ENCODE measurements at regions not wholly inside any gene's neighbourhood (a gene's known extent, or its start where the extent isn't known, plus 50 kb on each side); places are given as distances from the start of the nearest gene placed in this dataset.
"Not testable (repeated sequence)": the region's sequence is repeated elsewhere in the genome, so short reads cannot be mapped to it uniquely, and the experiment has no call there.

- no peak for TF ChIP-seq POLR2A (IDR thresholded peaks at IDR 0.05; ENCODE audit: low read depth)
- TF ChIP-seq CTCF (IDR thresholded peaks at IDR 0.05): no peak
- TF ChIP-seq POLR2AphosphoS5 (IDR thresholded peaks at IDR 0.05): no peak
- H3K27ac ChIP-seq (replicated peaks in 1 of 4): no peak overlapping the region
- intact Hi-C loops (cut with DNase I): no loop called here
- no peak overlapping the region for H3K4me3 ChIP-seq
- DNase-seq (ENCODE audit: extremely low spot score): no peak
- H3K27me3 ChIP-seq: no peaks in the 10 kb centered on the region
- no peaks in the 10 kb centered on the region for H3K9me3 ChIP-seq
- no peaks in the 10 kb centered on the region for H3K4me1 ChIP-seq
- no peaks in the 10 kb centered on the region for H3K36me3 ChIP-seq
- WGBS: 97% methylated on average over 5 of the region's 5 CpGs
Measured at GRCh38 chr7:73931502-73931901, 70.5 kb downstream of the TMEM270 start.

GRCh38 chr7:73932364-73932763 lies 71.4 kb downstream of the TMEM270 start:
- no peaks in the 10 kb centered on the region for H3K36me3 ChIP-seq
- H3K27me3 ChIP-seq: no peaks in the 10 kb centered on the region
- no peak for TF ChIP-seq POLR2A (IDR thresholded peaks at IDR 0.05; ENCODE audit: low read depth)
- no peak for TF ChIP-seq EP300 (IDR thresholded peaks at IDR 0.05)
- no peak for TF ChIP-seq CTCF (IDR thresholded peaks at IDR 0.05)
- no peak for TF ChIP-seq POLR2AphosphoS5 (IDR thresholded peaks at IDR 0.05)
- DNase-seq (ENCODE audit: extremely low spot score): no peak
- no peak overlapping the region for H3K4me3 ChIP-seq
- intact Hi-C loops (cut with DNase I): no loop called here
- H3K9me3 ChIP-seq: no peaks in the 10 kb centered on the region
- H3K27ac ChIP-seq (replicated peaks in 1 of 4): no peak overlapping the region
- WGBS: 90% methylated on average over 4 of the region's 4 CpGs
- no peaks in the 10 kb centered on the region for H3K4me1 ChIP-seq

GRCh38 chr7:73933091-73933490 lies 72.1 kb downstream of the TMEM270 start:
- H3K27me3 ChIP-seq: no peaks in the 10 kb centered on the region
- no peak for DNase-seq (ENCODE audit: extremely low spot score)
- TF ChIP-seq EP300 (IDR thresholded peaks at IDR 0.05) (no peak), POLR2A (IDR thresholded peaks at IDR 0.05; ENCODE audit: low read depth) (no peak), POLR2AphosphoS5 (IDR thresholded peaks at IDR 0.05) (no peak), CTCF (IDR thresholded peaks at IDR 0.05) (no peak)
- H3K4me1 ChIP-seq: no peaks in the 10 kb centered on the region
- 100% methylated on average over 2 of the region's 2 CpGs for WGBS
- H3K27ac ChIP-seq (replicated peaks in 1 of 4): no peak overlapping the region
- H3K4me3 ChIP-seq: no peak overlapping the region
- no peaks in the 10 kb centered on the region for H3K36me3 ChIP-seq
- intact Hi-C loops (cut with DNase I): no loop called here
- no peaks in the 10 kb centered on the region for H3K9me3 ChIP-seq

GRCh38 chr7:73936967-73937366 lies 76.0 kb downstream of the TMEM270 start:
- Histone ChIP-seq H3K27ac (replicated peaks in 1 of 4) (no peak overlapping the region), H3K4me3 (no peak overlapping the region), H3K4me1 (peaks cover 0 to 7% (median 4%) of the 10 kb centered on the region in 4 donors), H3K27me3 (no peaks in the 10 kb centered on the region), H3K36me3 (no peaks in the 10 kb centered on the region), H3K9me3 (peaks cover 0 to 3% (median 0%) of the 10 kb centered on the region in 4 donors)
- intact Hi-C loops (cut with DNase I): no loop called here
- no peak for TF ChIP-seq EP300 (IDR thresholded peaks at IDR 0.05)
- DNase-seq (ENCODE audit: extremely low spot score): no peak
- WGBS: 59% methylated on average over 4 of the region's 4 CpGs

GRCh38 chr7:73937650-73938049 lies 76.7 kb downstream of the TMEM270 start:
- H3K4me3 ChIP-seq; intact Hi-C loops (cut with DNase I); H3K27me3 ChIP-seq; H3K36me3 ChIP-seq; H3K9me3 ChIP-seq; DNase-seq (ENCODE audit: extremely low spot score); H3K27ac ChIP-seq (replicated peaks in 1 of 4): not testable (repeated sequence)
- H3K4me1 ChIP-seq: peaks cover 0 to 12% (median 10%) of the 10 kb centered on the region in 4 donors
- 84% methylated on average over 5 of the region's 5 CpGs for WGBS

GRCh38 chr7:73939528-73939927 lies 78.6 kb downstream of the TMEM270 start:
- Histone ChIP-seq H3K36me3 (no peaks in the 10 kb centered on the region), H3K4me1 (peaks cover 0 to 12% (median 10%) of the 10 kb centered on the region in 4 donors), H3K9me3 (peaks cover 0 to 3% (median 0%) of the 10 kb centered on the region in 4 donors), H3K27me3 (no peaks in the 10 kb centered on the region), H3K27ac (replicated peaks in 1 of 4) (no peak overlapping the region), H3K4me3 (no peak overlapping the region)
- no peak for DNase-seq (ENCODE audit: extremely low spot score)
- WGBS: 97% methylated on average over 1 of the region's 1 CpG
- intact Hi-C loops (cut with DNase I): no loop called here
- TF ChIP-seq EP300 (IDR thresholded peaks at IDR 0.05) (no peak), CTCF (IDR thresholded peaks at IDR 0.05) (no peak), POLR2A (IDR thresholded peaks at IDR 0.05; ENCODE audit: low read depth) (no peak), POLR2AphosphoS5 (IDR thresholded peaks at IDR 0.05) (no peak)
